Activated T-helper 1 cell treated with anti-CD3 and anti-CD28 coated beads, Interleukin-2, amount 50 U/mL, for 16 hours (primary cell): ENCODE measurements at regions not wholly inside any gene's neighbourhood (a gene's known extent, or its start where the extent isn't known, plus 50 kb on each side); places are given as distances from the start of the nearest gene placed in this dataset.

ENCODE experiments used
- DNase-seq, 2 donors: peaks; one replicate each; pipeline ENCODE4 v3.0.0-alpha.2; 2020; ENCODE audit warnings: low read depth in 1 of 2, low spot score in 1 of 2

- DNase-seq: no peak
Observed at GRCh38 chr16:86450691-86451090, 59.6 kb upstream of the FOXF1 start.

GRCh38 chr16:86452451-86452850, 57.9 kb upstream of the FOXF1 start:
- DNase-seq: no peak

GRCh38 chr16:86455116-86455515, 55.2 kb upstream of the FOXF1 start:
- no peak for DNase-seq

DNA sequence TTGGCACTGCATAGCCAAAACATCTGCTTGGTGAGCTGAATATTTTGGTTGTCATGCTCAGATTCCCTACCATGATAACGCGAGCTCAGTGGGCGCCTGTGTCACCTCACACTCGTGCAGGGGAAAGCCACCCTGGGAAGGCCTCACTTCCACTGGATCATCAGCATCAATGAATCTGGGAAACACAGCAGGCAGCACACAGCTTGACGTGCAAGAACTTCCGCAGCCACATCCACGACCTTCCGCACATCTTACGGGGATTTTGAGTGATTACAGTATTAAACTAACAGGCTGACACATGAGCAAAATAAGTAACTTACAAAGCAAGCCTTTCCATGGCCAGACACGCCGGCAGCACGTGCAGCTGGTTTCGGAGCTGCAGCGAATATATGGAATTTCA, 54.7 kb upstream of the FOXF1 start:
- DNase-seq: no peak

- DNase-seq: no peak
Observed at GRCh38 chr16:86457501-86458148, 52.7 kb upstream of the FOXF1 start.

DNA sequence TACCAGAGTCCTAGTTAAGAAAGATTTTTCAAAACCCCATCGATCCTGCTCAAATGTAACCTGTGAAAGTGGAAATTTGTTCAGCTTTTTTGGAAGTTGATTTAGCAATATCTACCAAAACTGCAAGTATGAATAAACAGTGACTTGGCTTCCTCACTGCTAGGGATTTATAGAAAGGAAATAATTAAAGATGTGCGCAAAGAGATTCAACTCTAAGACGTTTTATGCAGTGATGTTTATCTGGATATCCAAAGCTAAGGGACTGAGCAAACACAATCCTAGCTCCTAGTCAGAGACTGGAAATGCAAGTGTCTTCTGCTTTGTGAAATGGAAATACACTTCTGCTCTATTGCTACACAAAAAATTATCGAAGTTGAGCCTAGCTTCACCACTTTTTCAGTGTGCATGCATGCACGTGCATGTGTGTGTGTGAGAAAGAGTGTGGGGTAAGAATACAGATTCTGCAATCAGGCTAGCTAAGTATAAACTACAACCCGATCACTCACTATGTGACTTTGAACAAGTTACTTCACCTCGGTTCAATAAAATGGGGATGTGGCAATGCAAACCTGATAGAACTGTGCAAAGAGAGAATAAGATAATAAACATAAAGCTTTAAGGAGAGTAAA, 52.1 kb upstream of the FOXF1 start:
- DNase-seq: no peak

DNA sequence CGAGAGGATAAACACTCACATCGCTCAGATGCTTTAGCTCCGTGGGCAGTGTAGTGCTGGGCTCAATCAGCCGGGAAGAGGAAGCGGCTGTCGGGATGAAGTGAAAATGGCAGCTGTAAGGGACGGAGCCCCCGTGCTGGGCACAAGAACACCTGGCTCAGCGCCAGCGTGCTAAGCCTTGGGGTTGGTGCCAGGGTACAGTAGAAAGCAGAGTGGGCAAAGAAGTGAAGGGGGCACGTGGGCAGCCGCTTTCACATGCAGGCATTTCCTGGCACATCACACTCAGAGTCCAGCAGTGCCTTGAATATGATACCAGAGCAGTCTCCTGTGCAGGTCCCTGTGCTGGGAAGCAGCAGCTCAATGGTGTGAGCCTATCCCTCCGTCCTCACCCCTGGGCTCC, 51.1 kb upstream of the FOXF1 start:
- DNase-seq: no peak
